NCI-H146 treated with DMSO at 0.1 percent for 48 hours (cell line): ENCODE measurements at regions not wholly inside any gene's neighbourhood (a gene's known extent, or its start where the extent isn't known, plus 50 kb on each side); places are given as distances from the start of the nearest gene placed in this dataset.
"Not testable (repeated sequence)": the region's sequence is repeated elsewhere in the genome, so short reads cannot be mapped to it uniquely, and the experiment has no call there.

Experiments
- DNase-seq: peaks from one replicate; lab custom pipeline; 2025; ENCODE audit not compliant: unreplicated experiment; lab: John Stamatoyannopoulos, UW

GRCh38 chr5:143638654-143639053 is 173.3 kb upstream of the HMHB1 start:
- peak; percentile 6 for DNase-seq

DNA sequence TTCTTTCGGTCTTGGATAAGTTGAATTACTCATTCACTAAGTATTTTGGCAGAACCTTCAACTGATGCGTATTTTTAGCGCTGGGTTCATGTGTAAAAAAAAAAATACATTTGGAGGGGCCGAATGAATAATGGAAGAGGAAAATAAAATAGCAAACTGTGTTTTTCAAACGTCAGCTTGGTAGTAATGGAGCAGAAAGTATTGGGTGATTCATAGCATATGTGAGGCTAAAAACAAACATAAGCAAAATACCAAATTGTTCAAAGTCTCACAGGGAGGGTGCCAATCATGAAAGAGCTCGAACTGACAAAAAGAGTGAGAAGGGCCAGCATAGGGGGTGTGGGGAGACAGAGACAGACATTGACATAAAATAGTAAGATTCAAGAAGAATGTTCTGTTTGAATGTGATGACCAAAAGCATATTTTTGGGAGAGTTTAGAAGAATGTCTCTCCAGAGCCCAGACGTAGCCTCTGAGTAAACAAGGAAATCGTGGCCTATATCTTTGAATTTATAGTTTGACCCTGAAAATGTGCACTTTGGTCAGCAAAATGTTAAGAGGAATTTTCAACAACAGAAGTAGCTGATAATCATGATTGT is 174.9 kb upstream of the HMHB1 start:
- no peak for DNase-seq

DNA sequence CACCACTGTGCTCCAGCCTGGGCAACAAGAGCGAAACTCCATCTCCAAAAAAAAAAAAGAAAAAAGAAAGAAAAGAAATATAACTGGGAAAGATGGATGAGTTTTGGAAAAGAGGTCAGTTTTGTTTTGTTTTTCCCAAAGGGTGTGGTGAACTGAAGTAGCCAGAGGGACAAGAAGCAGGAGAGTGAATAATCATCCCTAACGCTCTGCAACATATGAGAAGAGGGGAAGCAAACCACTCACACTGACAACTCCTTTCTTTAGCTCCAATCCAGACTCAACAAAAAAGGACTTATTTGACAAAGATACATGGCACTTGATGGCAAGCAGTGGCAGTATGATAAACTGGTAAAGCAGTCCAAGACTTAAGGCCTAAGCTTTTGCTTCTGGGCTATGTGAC is 176.1 kb upstream of the HMHB1 start:
- no peak for DNase-seq

GRCh38 chr5:143635146-143635752 is 176.7 kb upstream of the HMHB1 start:
- no peak for DNase-seq

DNA sequence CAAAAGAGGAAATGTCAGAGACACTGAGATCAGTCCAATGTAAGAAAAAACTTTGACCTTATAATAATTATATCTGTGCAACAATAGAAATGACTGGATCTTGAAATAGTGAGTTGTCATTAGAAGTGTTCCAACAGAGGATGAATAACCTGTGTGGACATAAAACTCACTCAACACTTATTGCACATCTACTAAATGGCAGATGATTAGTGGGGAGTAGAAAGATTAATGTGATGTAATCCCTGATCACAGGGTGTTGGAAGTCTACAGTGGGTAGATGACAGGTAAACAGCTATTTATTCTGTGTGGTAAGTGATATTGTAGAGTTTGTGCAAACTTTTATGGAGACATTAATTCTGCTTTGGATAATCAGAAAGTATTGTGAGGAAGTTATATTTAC is 177.3 kb upstream of the HMHB1 start:
- DNase-seq, result no peak

- DNase-seq, result no peak
Measured at GRCh38 chr5:143629871-143630659, 181.9 kb upstream of the HMHB1 start.

DNA sequence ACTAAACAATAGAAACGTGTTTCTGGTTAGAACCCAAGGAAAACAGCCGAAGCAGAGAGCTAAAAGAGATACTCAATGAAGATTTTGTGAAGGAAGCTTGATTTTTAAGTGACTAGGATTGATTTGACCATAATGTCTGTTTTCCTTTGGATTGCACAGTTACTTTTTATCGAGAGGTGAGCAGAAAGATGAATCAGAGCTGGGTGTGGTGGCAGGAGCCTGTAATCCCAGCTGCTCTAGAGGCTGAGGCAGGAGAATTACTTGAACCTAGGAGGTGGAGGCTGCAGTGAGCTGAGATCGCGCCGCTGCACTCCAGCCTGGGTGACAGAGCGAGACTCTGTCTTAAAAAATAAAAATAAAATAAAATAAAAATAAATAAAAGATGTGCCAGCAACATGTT is 186.9 kb upstream of the HMHB1 start:
- DNase-seq, result not testable (repeated sequence)

- no peak for DNase-seq
Measured at GRCh38 chr5:143624465-143624864, 187.5 kb upstream of the HMHB1 start.

- no peak for DNase-seq
Measured at GRCh38 chr5:143619040-143619439, 192.9 kb upstream of the HMHB1 start.

DNA sequence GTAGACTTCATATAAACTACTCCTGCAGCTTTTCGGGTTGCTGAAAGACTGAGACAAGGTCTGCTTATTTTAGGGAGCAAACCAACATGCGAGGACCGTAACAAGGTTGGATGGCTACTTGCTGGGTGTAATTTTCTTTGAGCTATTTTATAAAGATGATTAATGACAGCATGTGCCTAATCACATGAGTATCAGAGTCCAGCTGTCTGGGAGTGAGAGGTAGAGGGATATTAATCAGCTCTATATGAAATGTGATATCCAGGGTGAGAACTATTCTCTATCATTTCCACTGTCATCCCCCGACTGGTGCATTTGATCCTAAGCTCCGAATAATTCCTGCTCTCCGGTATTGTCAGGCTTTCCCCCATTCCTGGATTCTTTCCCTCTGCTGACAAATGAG is 193.8 kb upstream of the HMHB1 start:
- no peak for DNase-seq

DNA sequence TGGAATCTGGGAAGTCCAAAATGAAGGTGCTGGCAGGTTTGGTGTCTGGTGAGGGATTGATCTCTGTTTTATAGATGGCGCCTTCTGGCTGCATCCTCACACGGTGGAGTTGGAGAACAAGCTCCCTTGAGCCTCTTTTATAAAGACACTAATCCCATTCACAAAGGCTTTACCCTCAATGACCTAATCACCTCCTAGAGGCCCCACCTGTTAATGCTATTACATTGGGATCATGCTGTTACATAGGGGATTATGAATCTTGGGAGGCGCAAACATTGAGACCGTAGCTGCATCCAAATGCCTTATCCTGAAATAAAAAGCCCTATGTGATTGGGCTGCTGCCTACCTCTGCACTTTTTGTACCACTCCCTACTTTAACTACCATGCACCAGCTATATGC is 197.1 kb upstream of the HMHB1 start:
- DNase-seq, result no peak

DNA sequence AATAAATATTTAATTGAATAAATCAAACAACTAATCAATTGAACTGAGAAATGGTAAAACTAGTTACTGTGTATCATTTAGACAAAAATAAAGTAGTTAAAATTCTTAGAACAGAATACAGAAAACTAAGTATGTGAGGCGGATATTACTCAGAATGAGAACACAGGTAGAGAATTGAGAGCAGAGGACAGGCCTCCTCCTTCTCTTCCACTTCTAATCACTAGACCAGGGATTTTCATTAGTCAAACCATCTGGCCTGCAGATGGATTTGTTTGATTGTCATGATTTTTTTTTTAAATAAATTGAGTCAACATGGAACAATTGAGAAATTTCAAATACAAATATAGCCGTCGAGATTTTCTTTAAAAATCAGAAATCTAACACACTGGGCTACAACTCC is 198.6 kb upstream of the HMHB1 start:
- DNase-seq, result no peak

- DNase-seq, result no peak
Measured at GRCh38 chr5:143610946-143611345, 201.0 kb upstream of the HMHB1 start.

- no peak for DNase-seq
Measured at GRCh38 chr5:143606043-143606752, 202.7 kb upstream of the NR3C1 start.

- DNase-seq, result no peak
Measured at GRCh38 chr5:143605403-143606005, 202.0 kb upstream of the NR3C1 start.

DNA sequence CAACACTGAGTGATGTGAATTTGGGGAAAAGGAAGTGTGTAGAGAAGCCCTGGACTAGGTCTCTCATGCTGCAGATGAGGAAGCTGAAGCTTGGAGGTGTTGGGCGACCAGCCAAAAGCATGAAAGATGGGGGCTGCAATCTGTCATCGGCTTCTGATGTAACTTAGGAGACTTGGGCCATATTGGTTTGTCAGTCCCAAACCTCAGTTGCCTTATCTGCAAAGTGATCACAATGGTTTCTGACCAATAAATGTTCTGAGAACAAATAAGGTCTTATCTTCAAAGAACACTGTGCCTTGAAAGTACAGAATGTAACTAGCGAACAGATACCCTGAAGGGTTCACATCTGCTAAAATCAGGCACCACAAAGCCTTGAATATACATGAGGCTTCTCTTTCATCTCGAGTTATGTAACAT is 198.4 kb upstream of the NR3C1 start:
- no peak for DNase-seq

DNA sequence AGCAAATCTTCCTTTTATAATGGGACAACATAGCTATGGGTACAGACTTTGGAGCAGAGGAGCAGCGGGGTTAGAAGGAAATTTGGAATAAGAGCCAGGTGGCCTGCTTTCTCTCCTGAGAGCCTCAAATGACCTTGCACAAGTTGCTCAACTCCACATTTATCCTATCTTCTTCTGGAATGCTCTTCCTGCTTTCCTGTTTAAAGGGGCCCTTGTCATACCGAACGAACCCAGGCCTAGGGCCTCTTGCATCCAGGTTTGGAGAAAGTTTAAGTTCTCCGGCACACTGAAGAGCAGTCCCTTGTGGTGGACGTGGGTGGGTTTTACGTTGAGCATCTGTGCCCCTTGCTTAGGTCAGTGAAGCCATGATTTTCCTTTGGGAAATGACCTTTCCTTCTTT is 197.9 kb upstream of the NR3C1 start:
- DNase-seq, result no peak

- DNase-seq, result no peak
Measured at GRCh38 chr5:143600396-143601075, 197.1 kb upstream of the NR3C1 start.

DNA sequence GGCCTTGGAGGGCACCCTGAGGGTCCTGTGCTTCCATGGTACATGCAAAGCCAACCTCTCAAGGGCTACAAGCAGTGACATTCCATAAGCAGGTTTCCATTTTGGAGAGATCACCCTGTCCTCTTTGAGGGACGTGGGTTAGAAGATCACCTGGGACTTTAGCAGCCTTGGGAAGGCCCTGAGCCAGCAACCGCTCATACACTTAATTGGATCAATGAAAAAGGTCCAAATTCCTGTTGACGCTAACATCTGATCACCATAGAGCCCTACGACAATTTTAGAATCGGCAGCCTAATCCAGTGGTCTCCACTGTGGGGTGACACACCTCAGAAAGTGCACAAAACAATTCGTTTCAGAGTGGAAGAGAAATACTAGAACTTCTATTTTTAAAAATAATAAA is 196.0 kb upstream of the NR3C1 start:
- no peak for DNase-seq

- no peak for DNase-seq
Measured at GRCh38 chr5:143596824-143597223, 193.3 kb upstream of the NR3C1 start.
